GM19452 (cell line): ENCODE measurements at regions not wholly inside any gene's neighbourhood (a gene's known extent, or its start where the extent isn't known, plus 50 kb on each side); places are given as distances from the start of the nearest gene placed in this dataset.

Experiments
- ATAC-seq: cut with Tn5 transposase; IDR thresholded peaks from one replicate; pipeline ENCODE4 v1.9.1; 2021; ENCODE audit not compliant: unreplicated experiment

DNA sequence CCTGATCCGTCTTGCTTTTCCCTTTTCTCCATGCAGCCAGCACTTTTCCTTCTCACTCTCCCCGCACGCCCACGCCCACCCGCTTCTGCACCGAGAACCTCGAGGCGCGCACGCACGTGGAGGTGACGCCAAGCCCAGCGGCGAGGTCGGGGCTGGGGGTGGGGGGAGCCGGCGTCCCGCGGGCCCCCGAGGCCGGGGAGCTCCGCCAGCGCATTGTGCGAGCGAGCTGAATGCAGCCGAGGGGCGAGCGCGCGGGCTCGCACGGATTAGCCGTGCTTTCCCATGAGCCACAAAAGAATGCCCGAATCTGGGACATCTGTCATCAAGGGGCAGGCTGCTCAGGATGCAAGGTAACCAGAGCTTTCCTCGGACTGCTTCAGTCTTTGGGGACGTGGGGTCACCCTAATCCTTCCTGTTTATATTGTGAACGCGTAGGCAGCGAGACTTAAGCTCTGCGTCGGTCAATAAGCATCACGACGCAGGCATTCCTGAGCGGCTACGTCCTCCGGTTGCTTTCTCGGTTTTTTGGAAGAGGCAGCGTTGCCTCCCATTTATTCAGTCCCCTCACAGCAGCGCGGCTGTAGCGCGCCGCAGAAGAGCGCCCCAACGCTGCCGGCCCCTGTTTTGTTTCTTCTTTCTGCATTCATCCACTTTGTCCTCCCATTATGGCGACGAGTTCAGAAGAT lies 67.3 kb upstream of the AKT3 start:
- no peak for ATAC-seq

- no peak for ATAC-seq
Measured at GRCh38 chr1:243916160-243916559, 66.1 kb upstream of the AKT3 start.

GRCh38 chr1:243912347-243912746 lies 62.3 kb upstream of the AKT3 start:
- ATAC-seq = no peak

- ATAC-seq = no peak
Measured at GRCh38 chr1:243910607-243911006, 60.6 kb upstream of the AKT3 start.

DNA sequence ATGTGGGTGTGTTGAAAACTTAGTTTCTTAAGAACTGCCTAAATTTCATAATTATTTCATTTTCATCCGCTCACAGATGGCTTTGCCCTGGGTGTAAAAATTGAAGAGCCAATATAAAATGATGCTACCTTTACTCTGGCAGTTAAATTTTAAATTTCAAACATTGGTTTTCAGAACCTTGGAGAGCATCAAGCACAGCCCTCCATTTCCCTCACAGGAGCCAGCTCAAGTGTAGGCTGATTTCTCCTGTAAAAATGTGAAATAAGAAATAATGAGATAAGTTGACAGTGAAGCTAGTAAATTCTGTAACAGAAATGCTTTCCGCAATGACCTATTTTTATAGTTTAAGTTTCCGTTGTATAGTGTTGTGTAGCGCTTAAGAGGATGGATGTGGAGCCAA lies 53.9 kb upstream of the AKT3 start:
- no peak for ATAC-seq

DNA sequence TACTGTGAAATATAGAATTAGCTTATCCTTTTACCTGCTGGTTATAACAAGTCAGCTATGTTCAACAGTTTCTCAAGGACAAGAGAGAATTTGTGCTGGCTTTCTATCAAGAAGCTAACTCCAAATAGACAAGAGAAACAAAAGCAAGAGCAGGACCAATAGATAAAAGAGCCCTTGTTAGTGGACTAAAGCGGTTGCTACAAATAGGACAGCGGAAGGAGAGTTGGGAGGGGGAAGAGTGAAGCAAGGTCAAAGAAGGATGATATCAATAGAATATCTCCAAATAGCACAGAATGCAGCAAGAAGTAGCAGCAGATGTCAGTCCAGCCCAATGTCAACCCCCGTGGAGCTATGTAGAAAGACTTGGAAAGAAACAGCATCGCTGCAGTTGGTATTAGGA lies 53.0 kb upstream of the AKT3 start:
- ATAC-seq = no peak

GRCh38 chr1:243902100-243902499 lies 52.1 kb upstream of the AKT3 start:
- no peak for ATAC-seq
